Testis (tissue), 2 donors: ENCODE measurements at regions not wholly inside any gene's neighbourhood (a gene's known extent, or its start where the extent isn't known, plus 50 kb on each side); places are given as distances from the start of the nearest gene placed in this dataset.
A peak's percentile ranks its signal among the peaks of the same experiment; 100 is the strongest.

Experiments
- DNase-seq: peaks from one replicate; pipeline ENCODE4 v3.0.0-alpha.2; 2019
- H3K27ac ChIP-seq, 2 donors: fragments of 200-600 bp; sonication (generic); one replicate each; pipeline ENCODE4 v1.5.1; 2019
- H3K27me3 ChIP-seq: fragments of 200-600 bp; sonication (generic); one replicate; pipeline ENCODE4 v1.5.1; 2019
- H3K36me3 ChIP-seq: fragments of 200-600 bp; sonication (generic); one replicate; pipeline ENCODE4 v1.5.1; 2017; ENCODE audit warnings: low read depth; ENCODE audit errors: missing control alignments
- H3K4me1 ChIP-seq: fragments of 200-600 bp; sonication (generic); one replicate; pipeline ENCODE4 v1.5.1; 2019
- H3K4me3 ChIP-seq, 2 donors: fragments of 200-600 bp; sonication (generic); one replicate each; pipeline ENCODE4 v1.5.1; 2017 to 2019
- H3K9me3 ChIP-seq: fragments of 200-600 bp; sonication (generic); one replicate; pipeline ENCODE4 v1.5.1; 2017
- CTCF ChIP-seq, 3 experiments: fragments of 450-650 bp in 2 of 3; fragments of 200-600 bp in 1 of 3; sonication (generic) in 1 of 3; IDR thresholded peaks; one replicate each; pipeline ENCODE4 v1.5.1; 2016 to 2019; ENCODE audit warnings: antibody characterized with exemption in 3 of 3, mild to moderate bottlenecking in 2 of 3, moderate library complexity in 1 of 3
- POLR2A ChIP-seq: fragments of 450-650 bp; IDR thresholded peaks from one replicate; pipeline ENCODE4 v1.6.1; 2017; ENCODE audit warnings: antibody characterized with exemption, mild to moderate bottlenecking, moderate library complexity
- WGBS, 2 donors: methylation state at CpG; one replicate each; pipeline ENCODE4 v1.1.5; 2018; 5-methylcytosine and 5-hydroxymethylcytosine counted together
- intact Hi-C: fragments of 100-400 bp; cut with DNase I; formaldehyde crosslinking; loops from one replicate; pipeline ENCODE4 v1.15.1; 2023; ENCODE audit warnings: low total_unique reads

- intact Hi-C loops: no loop called here
- Histone ChIP-seq H3K4me1 (peaks cover 3% of the 10 kb centered on the region), H3K4me3 (no peak overlapping the region), H3K27ac (no peak overlapping the region), H3K27me3 (no peaks in the 10 kb centered on the region), H3K36me3 (no peaks in the 10 kb centered on the region), H3K9me3 (no peaks in the 10 kb centered on the region)
- no peak for DNase-seq
- TF ChIP-seq CTCF (IDR thresholded peaks at IDR 0.05): no peak
- TF ChIP-seq POLR2A: no peak
- 78 to 96% methylated on average over 4 of the region's 4 CpGs for WGBS, 2 donors
Observed at GRCh38 chr7:50203521-50203920, 101.0 kb upstream of the IKZF1 start.

- no peak overlapping the region for H3K4me3 ChIP-seq
- intact Hi-C loops: no loop called here
- H3K9me3 ChIP-seq: no peaks in the 10 kb centered on the region
- DNase-seq: no peak
- H3K27ac ChIP-seq: no peak overlapping the region
- no peak for TF ChIP-seq POLR2A
- TF ChIP-seq CTCF (IDR thresholded peaks at IDR 0.05): no peak
- no peaks in the 10 kb centered on the region for H3K36me3 ChIP-seq
- peaks cover 3% of the 10 kb centered on the region for H3K4me1 ChIP-seq
- 74 to 77% methylated on average over 1 of the region's 1 CpG for WGBS, 2 donors
- H3K27me3 ChIP-seq: no peaks in the 10 kb centered on the region
Observed at GRCh38 chr7:50202052-50202555, 102.4 kb upstream of the IKZF1 start.

GRCh38 chr7:50199824-50200223 lies 104.7 kb upstream of the IKZF1 start:
- peaks cover under 1% of the 10 kb centered on the region for H3K4me1 ChIP-seq
- no peak for DNase-seq
- no peak overlapping the region for H3K27ac ChIP-seq
- H3K9me3 ChIP-seq: no peaks in the 10 kb centered on the region
- TF ChIP-seq CTCF (IDR thresholded peaks at IDR 0.05) (no peak), POLR2A (no peak)
- no peaks in the 10 kb centered on the region for H3K36me3 ChIP-seq
- intact Hi-C loops: no loop called here
- H3K4me3 ChIP-seq: no peak overlapping the region
- 73 to 79% methylated on average over 5 of the region's 5 CpGs for whole genome bisulfite sequencing, 2 donors
- H3K27me3 ChIP-seq: no peaks in the 10 kb centered on the region

GRCh38 chr7:50197549-50197948 lies 104.5 kb upstream of the ZPBP start:
- H3K4me3 ChIP-seq: no peak overlapping the region
- intact Hi-C loops: no loop called here
- H3K27me3 ChIP-seq: no peaks in the 10 kb centered on the region
- H3K4me1 ChIP-seq: no peaks in the 10 kb centered on the region
- H3K27ac ChIP-seq: no peak overlapping the region
- peak; percentile 43 for DNase-seq
- TF ChIP-seq CTCF (IDR thresholded peaks at IDR 0.05): no peak
- 62 to 67% methylated on average over 9 of the region's 9 CpGs for WGBS, 2 donors
- H3K36me3 ChIP-seq: no peaks in the 10 kb centered on the region
- H3K9me3 ChIP-seq: no peaks in the 10 kb centered on the region

- intact Hi-C loops: no loop called here
- 67 to 68% methylated on average over 3 of the region's 3 CpGs for WGBS, 2 donors
- H3K9me3 ChIP-seq: no peaks in the 10 kb centered on the region
Observed at GRCh38 chr7:50196719-50197118, 103.7 kb upstream of the ZPBP start.

More at GRCh38 chr7:50196719-50197118, 103.7 kb upstream of the ZPBP start:
- H3K36me3 ChIP-seq: no peaks in the 10 kb centered on the region
- no peaks in the 10 kb centered on the region for H3K27me3 ChIP-seq
- no peak overlapping the region for H3K4me3 ChIP-seq
- H3K27ac ChIP-seq: no peak overlapping the region
- TF ChIP-seq CTCF (IDR thresholded peaks at IDR 0.05): no peak
- no peak for TF ChIP-seq POLR2A
- DNase-seq: no peak
- H3K4me1 ChIP-seq: no peaks in the 10 kb centered on the region
